SW480 (cell line): ENCODE measurements at regions not wholly inside any gene's neighbourhood (a gene's known extent, or its start where the extent isn't known, plus 50 kb on each side); places are given as distances from the start of the nearest gene placed in this dataset.

Source experiments
- DNase-seq: peaks from one replicate; pipeline ENCODE4 v3.0.0-alpha.2; 2016; ENCODE audit warnings: low spot score

DNA sequence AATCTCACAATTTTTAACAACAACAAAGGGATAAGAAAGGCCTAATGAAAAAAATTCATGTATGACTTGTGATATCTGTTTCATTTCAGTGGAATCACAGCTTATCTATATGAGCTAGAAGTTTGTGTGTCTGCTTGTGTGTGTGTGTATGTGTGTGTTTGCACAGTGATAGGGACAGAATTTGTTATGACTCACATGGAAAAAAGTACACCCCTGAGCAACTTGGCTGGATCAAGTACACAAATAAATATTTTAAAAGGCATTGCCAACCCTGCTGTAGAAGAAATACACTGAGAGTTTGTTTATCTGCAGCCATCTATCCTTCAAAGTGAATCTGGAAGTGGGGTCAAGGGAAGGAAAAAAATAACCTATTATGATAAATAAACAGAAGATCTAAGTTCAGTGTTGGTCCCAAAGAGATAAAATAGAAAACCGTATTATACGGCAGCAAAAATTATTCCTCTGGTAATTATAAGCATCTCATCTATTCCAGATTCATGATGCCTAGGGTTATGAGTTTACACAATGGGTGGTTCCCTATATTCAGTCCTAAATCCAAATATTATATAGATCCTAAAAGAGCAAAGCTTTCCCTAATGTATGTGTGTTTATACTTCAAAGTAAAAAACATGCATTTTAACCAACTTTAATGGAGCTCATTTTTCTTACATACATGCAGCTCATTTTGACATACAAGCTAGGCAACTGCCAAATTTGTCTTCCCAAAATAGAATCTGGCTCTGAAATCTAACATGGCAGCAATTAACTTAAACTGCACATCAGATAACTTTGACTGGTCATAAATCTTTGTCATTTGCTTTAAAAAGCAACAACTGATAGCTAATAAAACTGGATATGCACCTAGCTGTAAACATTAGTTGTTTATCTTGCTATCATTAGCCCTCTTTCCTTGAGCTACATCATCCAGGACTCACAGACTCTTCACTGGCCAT lies 420.6 kb downstream of the IRS1 start:
- no peak for DNase-seq

- no peak for DNase-seq
Measured at GRCh38 chr2:226376516-226377180, 423.0 kb downstream of the IRS1 start.

- DNase-seq = no peak
Measured at GRCh38 chr2:226366920-226367319, 432.7 kb downstream of the IRS1 start.

DNA sequence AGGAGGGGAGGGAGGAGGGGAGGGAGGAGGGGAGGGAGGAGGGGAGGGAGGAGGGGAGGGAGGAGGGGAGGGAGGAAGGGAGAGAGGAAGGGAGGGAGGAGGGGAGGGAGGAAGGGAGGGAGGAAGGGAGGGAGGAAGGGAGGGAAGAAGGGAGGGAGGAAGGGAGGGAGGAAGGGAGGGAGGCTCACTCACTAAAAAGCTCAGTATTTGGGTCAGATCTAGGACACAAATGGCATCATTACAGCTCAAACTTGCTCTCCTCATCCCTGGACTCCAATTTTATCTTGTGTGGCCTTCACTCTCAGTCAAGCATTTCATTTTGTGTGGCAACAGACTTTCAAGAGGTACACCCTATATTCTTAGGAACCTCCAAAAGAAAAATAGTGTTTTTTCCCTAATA lies 435.4 kb downstream of the IRS1 start:
- no peak for DNase-seq

DNA sequence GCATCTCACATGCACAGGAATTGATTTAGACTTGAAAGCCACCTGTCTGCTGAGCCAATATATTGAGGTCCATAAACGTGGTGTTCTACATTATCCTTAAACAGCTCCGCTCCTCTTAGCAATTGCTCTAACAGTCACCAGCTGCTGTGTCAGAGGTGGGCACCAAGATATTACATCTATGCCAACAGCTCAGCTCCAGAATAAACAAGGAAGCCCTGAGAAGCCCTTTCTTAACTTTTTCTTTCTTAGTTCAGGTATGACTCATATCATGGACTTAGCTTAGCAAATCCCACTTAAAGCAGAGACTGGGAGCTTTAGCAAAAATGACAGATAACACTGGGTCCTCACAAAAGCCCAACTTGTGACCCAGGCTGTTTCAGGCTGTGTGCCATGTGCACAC lies 436.6 kb downstream of the IRS1 start:
- no peak for DNase-seq

DNA sequence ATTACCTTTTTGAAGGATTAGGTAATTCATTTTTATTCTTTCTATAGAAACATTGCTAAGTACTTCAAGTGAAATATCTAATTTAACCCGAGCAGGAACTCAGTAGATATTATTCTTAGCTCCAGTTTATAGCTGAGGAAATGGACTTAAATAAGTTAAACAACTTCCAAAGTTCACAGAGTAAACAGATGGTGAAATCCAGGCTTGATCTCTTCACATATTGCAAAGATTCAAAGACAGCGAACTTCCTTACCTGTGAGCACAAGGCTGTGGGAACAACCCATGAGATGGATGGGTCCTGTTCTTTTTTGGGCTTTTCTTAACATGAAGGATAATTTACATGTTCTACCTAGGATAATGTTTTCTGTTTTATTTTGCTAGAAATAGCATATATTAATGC lies 439.0 kb downstream of the IRS1 start:
- DNase-seq = no peak

- no peak for DNase-seq
Measured at GRCh38 chr2:226358688-226359087, 440.9 kb downstream of the IRS1 start.

GRCh38 chr2:226357816-226358215 lies 441.8 kb downstream of the IRS1 start:
- no peak for DNase-seq

GRCh38 chr2:226355600-226355999 lies 444.0 kb downstream of the IRS1 start:
- DNase-seq = no peak

- no peak for DNase-seq
Measured at GRCh38 chr2:226354434-226354833, 445.2 kb downstream of the IRS1 start.

- no peak for DNase-seq
Measured at GRCh38 chr2:226352941-226353560, 446.6 kb downstream of the IRS1 start.

- no peak for DNase-seq
Measured at GRCh38 chr2:226351711-226352110, 447.9 kb downstream of the IRS1 start.

DNA sequence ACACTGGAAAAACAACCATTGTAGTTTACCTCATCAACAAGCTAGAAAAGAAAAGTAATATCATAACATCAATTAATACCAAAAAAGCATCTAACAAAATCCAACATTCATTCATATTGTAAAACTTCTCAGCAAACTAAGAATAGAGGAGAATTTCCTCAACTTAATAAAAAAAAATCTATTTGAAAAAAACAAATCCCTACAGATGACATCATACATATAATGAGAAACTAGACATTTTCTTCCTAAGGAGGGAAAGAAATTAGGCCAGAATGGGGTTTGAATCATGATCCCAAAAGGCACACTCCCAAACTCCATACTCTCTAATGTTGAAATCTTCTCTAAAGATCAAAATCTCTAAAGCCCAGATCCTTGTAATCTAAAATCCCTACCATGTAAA lies 460.0 kb downstream of the IRS1 start:
- no peak for DNase-seq

GRCh38 chr2:226338825-226339224 lies 460.8 kb downstream of the IRS1 start:
- DNase-seq = peak; percentile 7

- no peak for DNase-seq
Measured at GRCh38 chr2:226337941-226338600, 461.5 kb downstream of the IRS1 start.

DNA sequence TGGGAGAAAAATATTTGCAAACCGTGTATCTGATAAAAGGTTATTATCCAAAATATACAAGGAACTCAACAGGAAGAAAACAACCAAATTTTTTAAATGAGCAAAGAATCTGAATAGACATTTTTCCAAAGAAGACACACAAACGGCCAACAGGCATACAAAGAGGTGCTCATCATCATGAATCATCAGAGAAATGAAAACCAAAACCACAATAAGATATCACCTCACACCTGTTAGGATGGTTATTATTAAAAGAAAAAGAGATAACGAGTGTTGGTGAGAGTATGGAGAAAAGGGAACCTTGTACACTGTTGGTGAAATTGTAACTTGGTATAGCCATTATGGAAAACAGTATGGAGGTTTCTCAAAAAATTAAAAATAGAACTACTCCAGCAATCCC lies 463.3 kb downstream of the IRS1 start:
- peak; percentile 9 for DNase-seq

- DNase-seq = peak; percentile 16
Measured at GRCh38 chr2:226334981-226335720, 464.5 kb downstream of the IRS1 start.

DNA sequence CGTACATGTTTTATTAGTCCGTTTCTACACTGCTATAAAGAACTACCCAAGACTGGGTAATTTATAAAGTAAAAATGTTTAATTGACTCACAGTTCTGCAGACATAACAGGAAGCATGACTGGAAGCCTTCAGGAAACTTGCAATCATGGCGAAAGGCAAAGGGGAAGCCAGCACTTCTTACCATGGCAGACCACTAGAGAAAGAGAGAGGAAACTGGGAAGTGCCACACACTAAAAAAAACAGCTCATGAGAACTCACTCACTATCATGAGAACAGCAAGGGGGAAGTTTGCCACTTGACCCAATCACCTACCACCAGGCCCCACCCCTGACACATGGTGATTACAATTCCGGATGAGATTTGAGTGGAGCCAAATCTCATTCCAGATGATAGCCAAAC lies 466.2 kb downstream of the IRS1 start:
- no peak for DNase-seq

DNA sequence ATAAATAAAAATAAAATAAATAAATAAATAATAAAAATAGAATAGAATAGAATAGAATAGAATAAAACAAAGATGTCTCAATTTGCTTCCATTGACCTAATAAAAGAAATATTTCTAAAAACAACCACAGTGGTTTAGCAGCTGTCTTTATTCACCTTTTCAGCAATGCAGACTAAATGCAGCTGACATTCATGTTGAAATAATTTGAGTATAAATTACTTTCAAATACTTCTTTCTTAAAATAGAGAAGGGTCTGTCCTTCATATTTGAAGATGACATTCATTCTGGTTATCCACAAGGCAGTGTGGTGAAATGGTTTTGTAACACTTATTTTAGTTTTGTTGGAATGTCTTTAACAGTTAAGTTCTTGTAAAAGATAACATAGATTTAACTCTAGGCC lies 469.4 kb downstream of the IRS1 start:
- DNase-seq = no peak

DNA sequence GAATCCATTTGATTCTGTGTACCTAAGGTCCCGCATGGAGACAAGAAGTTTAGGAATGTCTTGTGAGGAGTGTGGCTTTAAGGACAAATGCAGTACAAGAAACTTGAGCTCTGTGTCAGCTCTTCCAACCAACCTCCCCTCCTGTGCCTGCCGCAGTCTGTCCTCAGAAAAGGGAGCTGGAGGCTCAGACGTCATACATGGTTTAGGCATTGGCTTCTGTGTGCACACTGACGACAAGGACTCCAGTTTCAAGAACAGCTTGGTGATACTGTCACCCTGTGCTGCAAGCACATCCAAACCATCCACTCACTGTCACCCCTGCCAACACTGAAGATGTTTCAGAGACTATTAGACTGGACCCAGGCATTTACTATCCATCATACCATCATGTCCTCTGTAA lies 470.4 kb downstream of the IRS1 start:
- no peak for DNase-seq

DNA sequence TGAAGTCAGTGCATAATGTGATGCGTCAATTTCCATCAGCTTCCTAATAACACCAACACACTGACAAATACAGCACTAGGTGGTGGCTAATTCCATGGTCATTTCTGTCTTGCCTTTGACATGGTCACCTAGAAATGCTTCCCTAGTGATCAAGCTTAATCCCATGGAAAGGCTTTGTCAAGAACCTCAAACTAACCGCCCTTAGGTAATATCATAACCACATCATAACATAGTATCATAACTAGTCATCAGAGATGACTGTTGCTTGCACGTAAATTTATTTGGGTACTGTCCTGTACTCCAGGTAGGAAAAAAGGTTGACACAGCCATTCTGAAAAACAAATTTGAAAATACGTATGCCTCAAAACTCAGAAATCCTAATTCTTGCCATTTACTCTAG lies 471.8 kb downstream of the IRS1 start:
- peak; percentile 75 for DNase-seq

DNA sequence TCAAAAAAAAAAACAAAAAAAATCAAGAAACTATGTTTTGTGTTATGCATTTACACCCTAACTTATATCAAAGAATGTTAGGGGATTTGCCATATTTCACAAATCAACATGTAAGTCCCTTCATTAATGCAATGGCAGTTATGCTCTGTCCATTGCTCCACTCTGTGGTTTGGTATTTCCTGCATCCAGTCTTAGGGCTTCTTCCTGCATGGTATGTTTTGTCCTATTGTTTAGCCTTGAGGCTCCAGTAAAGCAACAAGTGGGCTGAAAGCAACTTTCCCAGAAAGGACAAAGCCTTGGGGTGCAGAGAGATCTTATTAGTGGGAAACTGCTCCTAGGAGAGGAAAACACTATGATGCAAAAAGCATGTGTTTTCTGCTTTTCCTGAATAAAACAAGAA lies 474.1 kb downstream of the IRS1 start:
- DNase-seq = no peak
